ENCODE measurements at regions not wholly inside any gene's neighbourhood (a gene's known extent, or its start where the extent isn't known, plus 50 kb on each side); places are given as distances from the start of the nearest gene placed in this dataset.

GRCh38 chr3:187795207-187795960 lies 50.1 kb upstream of the BCL6 start:
- Histone ChIP-seq H3K27ac (no peak overlapping the region), H3K9me3 (no peaks in the 10 kb centered on the region), H3K4me1 (ENCODE audit: insufficient read depth) (no peaks in the 10 kb centered on the region), H3K4me3 (no peak overlapping the region), H3K36me3 (no peaks in the 10 kb centered on the region), H3K27me3 (no peaks in the 10 kb centered on the region)
- 79 to 87% (median 80%) methylated on average over 7 of the region's 7 CpGs for WGBS, 3 donors
- DNase-seq, result no peak
- TF ChIP-seq POLR2A (IDR thresholded peaks at IDR 0.05) (no peak), EP300 (IDR thresholded peaks at IDR 0.05) (no peak)
- TF ChIP-seq, protein P1, sequence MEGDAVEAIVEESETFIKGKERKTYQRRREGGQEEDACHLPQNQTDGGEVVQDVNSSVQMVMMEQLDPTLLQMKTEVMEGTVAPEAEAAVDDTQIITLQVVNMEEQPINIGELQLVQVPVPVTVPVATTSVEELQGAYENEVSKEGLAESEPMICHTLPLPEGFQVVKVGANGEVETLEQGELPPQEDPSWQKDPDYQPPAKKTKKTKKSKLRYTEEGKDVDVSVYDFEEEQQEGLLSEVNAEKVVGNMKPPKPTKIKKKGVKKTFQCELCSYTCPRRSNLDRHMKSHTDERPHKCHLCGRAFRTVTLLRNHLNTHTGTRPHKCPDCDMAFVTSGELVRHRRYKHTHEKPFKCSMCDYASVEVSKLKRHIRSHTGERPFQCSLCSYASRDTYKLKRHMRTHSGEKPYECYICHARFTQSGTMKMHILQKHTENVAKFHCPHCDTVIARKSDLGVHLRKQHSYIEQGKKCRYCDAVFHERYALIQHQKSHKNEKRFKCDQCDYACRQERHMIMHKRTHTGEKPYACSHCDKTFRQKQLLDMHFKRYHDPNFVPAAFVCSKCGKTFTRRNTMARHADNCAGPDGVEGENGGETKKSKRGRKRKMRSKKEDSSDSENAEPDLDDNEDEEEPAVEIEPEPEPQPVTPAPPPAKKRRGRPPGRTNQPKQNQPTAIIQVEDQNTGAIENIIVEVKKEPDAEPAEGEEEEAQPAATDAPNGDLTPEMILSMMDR (IDR thresholded peaks at IDR 0.05), result no peak
- intact Hi-C loops (cut with DNase I), result loop anchor here in 1 of 4 donors (10.0 kb wide), 1 partner anchor 159 kb away; no protein-coding TSS in a partner anchor

- WGBS, 3 donors, result 88 to 93% (median 93%) methylated on average over 1 of the region's 1 CpG
- intact Hi-C loops (cut with DNase I), result loop anchor here in 1 of 4 donors (10.0 kb wide), 1 partner anchor 157 kb away; no protein-coding TSS in a partner anchor
- Histone ChIP-seq H3K27me3 (no peaks in the 10 kb centered on the region), H3K36me3 (no peaks in the 10 kb centered on the region), H3K9me3 (no peaks in the 10 kb centered on the region), H3K4me3 (no peak overlapping the region), H3K27ac (no peak overlapping the region), H3K4me1 (ENCODE audit: insufficient read depth) (no peaks in the 10 kb centered on the region)
- TF ChIP-seq, protein P1 (IDR thresholded peaks at IDR 0.05), result no peak
- no peak for TF ChIP-seq EP300 (IDR thresholded peaks at IDR 0.05)
- TF ChIP-seq POLR2A (IDR thresholded peaks at IDR 0.05), result no peak
- DNase-seq, result no peak
These were observed 52.9 kb upstream of the BCL6 start for GRCh38 chr3:187798126-187798525.

- H3K36me3 ChIP-seq, result no peaks in the 10 kb centered on the region
- H3K4me1 ChIP-seq (ENCODE audit: insufficient read depth), result no peaks in the 10 kb centered on the region
- WGBS, 3 donors, result 86 to 95% (median 91%) methylated on average over 15 of the region's 15 CpGs
- no peaks in the 10 kb centered on the region for H3K27me3 ChIP-seq
- TF ChIP-seq POLR2A (IDR thresholded peaks at IDR 0.05) (no peak), EP300 (IDR thresholded peaks at IDR 0.05) (no peak)
- TF ChIP-seq, protein P1 (IDR thresholded peaks at IDR 0.05), result no peak
- no peak overlapping the region for H3K27ac ChIP-seq
- no peak overlapping the region for H3K4me3 ChIP-seq
- DNase-seq, result no peak
- no peaks in the 10 kb centered on the region for H3K9me3 ChIP-seq
- intact Hi-C loops (cut with DNase I), result loop anchor here in 1 of 4 donors (10.0 kb wide), 1 partner anchor 156 kb away; no protein-coding TSS in a partner anchor
These were observed 53.6 kb upstream of the BCL6 start for GRCh38 chr3:187798531-187799530.

DNA sequence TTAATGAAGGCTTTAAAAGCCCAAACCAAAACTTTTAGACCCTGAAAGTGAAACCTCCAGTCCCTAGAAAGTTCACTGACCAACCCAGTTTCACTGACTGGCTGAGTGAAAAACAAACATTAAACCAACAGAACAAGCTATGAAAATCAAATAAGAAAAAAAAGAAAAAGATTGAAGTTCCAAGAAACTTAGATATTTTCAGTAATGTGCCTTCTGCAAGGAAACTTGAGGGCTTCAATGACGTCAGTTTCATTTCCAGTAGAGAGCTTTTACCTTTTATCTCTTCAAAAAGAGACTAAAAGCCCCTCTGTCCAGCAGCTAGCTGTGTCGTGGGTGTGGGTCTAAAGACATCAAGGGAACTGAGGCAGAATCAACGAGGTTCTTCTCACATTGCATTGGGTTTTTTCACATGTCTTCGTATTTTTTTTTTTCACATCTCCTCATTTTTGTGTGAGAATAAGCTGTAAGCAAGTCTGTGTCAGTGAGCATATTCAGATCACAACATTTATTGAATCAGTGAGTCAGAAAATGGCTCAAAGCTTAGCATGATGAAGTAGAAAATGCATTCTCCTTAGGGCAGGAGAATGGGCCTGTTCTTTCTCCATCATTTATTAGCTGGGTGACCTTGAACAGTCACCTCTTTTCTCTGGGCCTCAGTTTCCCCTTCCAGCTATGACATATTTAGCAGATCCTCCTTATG lies 54.8 kb upstream of the BCL6 start:
- intact Hi-C loops (cut with DNase I), result loop anchor here in 1 of 4 donors (10.0 kb wide), 1 partner anchor 155 kb away; no protein-coding TSS in a partner anchor
- Histone ChIP-seq H3K4me3 (no peak overlapping the region), H3K27ac (no peak overlapping the region), H3K27me3 (no peaks in the 10 kb centered on the region), H3K4me1 (ENCODE audit: insufficient read depth) (no peaks in the 10 kb centered on the region), H3K9me3 (no peaks in the 10 kb centered on the region), H3K36me3 (no peaks in the 10 kb centered on the region)
- WGBS, 3 donors, result 64 to 73% (median 69%) methylated on average over 4 of the region's 4 CpGs
- TF ChIP-seq POLR2A (IDR thresholded peaks at IDR 0.05) (no peak), EP300 (IDR thresholded peaks at IDR 0.05) (no peak)
- TF ChIP-seq, protein P1 (IDR thresholded peaks at IDR 0.05), result no peak
- DNase-seq, result no peak
